Mucosa of descending colon (tissue), 3 donors: ENCODE measurements at regions not wholly inside any gene's neighbourhood (a gene's known extent, or its start where the extent isn't known, plus 50 kb on each side); places are given as distances from the start of the nearest gene placed in this dataset.
"Not testable (repeated sequence)": the region's sequence is repeated elsewhere in the genome, so short reads cannot be mapped to it uniquely, and the experiment has no call there.

Experiments used
- ATAC-seq: fragments of 200-7000 bp; cut with Tn5 transposase; one replicate; pipeline ENCODE4 v1.9.1; 2020; ENCODE audit warnings: mild to moderate bottlenecking, moderate library complexity
- DNase-seq, 3 donors: peaks; one replicate each; pipeline ENCODE4 v3.0.0-alpha.2; 2020
- H3K36me3 ChIP-seq: fragments of 200-600 bp; one replicate; pipeline ENCODE4 v1.8.0; 2021; ENCODE audit warnings: low read depth, mild to moderate bottlenecking
- H3K4me1 ChIP-seq: fragments of 200-600 bp; one replicate; pipeline ENCODE4 v1.8.0; 2021; ENCODE audit warnings: low read depth, mild to moderate bottlenecking
- H3K4me3 ChIP-seq: fragments of 200-600 bp; one replicate; pipeline ENCODE4 v1.8.0; 2021; ENCODE audit warnings: mild to moderate bottlenecking
- H3K9me3 ChIP-seq: fragments of 200-600 bp; one replicate; pipeline ENCODE4 v1.8.0; 2021; ENCODE audit warnings: mild to moderate bottlenecking
- intact Hi-C, 2 donors: fragments of 100-400 bp; cut with DNase I in 1 of 2; cut with micrococcal nuclease in 1 of 2; formaldehyde crosslinking; loops; one replicate each; pipeline versions ENCODE4 v1.11.0 to v1.11.1; 2022; cut with DNase I, micrococcal nuclease
- TF ChIP-seq, protein P1 (sequence below): fragments of 200-600 bp; IDR thresholded peaks from one replicate; pipeline ENCODE4 v1.8.0; 2022; ENCODE audit warnings: antibody characterized with exemption, mild to moderate bottlenecking
- donor health status: DM: no; HTN: no; CAD: no; lungs with moderate emphysema.
- donor health status: DM: no; HTN: no; CAD: no.
- donor health status: DM: no; HTN: yes; CAD: no.

- Histone ChIP-seq H3K36me3 (no peaks in the 10 kb centered on the region), H3K4me3 (no peak overlapping the region), H3K9me3 (peaks cover 39% of the 10 kb centered on the region), H3K4me1 (no peaks in the 10 kb centered on the region)
- intact Hi-C loops, result no loop called here
- TF ChIP-seq, protein P1, sequence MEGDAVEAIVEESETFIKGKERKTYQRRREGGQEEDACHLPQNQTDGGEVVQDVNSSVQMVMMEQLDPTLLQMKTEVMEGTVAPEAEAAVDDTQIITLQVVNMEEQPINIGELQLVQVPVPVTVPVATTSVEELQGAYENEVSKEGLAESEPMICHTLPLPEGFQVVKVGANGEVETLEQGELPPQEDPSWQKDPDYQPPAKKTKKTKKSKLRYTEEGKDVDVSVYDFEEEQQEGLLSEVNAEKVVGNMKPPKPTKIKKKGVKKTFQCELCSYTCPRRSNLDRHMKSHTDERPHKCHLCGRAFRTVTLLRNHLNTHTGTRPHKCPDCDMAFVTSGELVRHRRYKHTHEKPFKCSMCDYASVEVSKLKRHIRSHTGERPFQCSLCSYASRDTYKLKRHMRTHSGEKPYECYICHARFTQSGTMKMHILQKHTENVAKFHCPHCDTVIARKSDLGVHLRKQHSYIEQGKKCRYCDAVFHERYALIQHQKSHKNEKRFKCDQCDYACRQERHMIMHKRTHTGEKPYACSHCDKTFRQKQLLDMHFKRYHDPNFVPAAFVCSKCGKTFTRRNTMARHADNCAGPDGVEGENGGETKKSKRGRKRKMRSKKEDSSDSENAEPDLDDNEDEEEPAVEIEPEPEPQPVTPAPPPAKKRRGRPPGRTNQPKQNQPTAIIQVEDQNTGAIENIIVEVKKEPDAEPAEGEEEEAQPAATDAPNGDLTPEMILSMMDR, result no peak
- DNase-seq (no peak), ATAC-seq (no peak)
Observed at GRCh38 chr5:12672141-12672540, 767.9 kb upstream of the CTNND2 start.

DNA sequence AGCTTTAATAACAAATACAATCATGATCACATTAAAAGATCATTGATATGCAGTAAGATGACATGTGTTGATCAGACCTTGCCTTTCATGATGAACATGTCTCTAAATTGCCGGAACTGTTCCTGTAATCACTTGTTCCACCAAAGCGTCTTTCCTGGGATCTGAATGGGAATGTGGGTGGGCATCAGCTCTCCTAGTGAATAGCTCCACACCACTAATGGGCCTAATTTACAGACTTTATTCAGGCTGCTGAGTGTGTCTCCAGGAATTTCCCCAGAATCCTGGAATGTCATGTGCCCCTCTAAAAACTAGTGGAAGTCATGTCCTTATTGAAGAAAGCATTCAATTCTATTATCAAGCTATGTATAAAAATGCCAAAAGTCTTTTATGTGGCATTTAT, 765.1 kb upstream of the CTNND2 start:
- ATAC-seq, result no peak
- no peak for DNase-seq
- Histone ChIP-seq H3K9me3 (peaks cover 19% of the 10 kb centered on the region), H3K36me3 (no peaks in the 10 kb centered on the region), H3K4me1 (no peaks in the 10 kb centered on the region), H3K4me3 (no peak overlapping the region)
- intact Hi-C loops, result no loop called here
- TF ChIP-seq, protein P1, result no peak

GRCh38 chr5:12668564-12668963, 764.3 kb upstream of the CTNND2 start:
- Histone ChIP-seq H3K4me3 (no peak overlapping the region), H3K36me3 (no peaks in the 10 kb centered on the region), H3K4me1 (no peaks in the 10 kb centered on the region), H3K9me3 (peaks cover 11% of the 10 kb centered on the region)
- intact Hi-C loops, result no loop called here
- TF ChIP-seq, protein P1, result no peak
- ATAC-seq, result no peak
- no peak for DNase-seq

DNA sequence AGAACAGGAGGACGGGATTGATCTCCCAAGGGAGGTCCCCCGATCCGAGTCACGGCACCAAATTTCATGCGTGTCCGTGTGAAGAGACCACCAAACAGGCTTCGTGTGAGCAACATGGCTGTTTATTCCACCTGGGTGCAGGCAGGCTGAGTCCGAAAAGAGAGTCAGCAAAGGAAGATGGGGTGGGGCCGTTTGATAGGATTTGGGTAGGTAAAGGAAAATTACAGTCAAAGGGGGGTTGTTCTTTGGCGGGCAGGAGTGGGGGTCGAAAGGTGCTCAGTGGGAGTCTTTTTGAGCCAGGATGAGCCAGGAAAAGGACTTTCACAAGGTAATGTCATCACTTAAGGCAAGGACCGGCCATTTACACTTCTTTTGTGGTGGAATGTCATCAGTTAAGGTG, 763.6 kb upstream of the CTNND2 start:
- H3K36me3 ChIP-seq, intact Hi-C loops, H3K4me3 ChIP-seq, ATAC-seq, DNase-seq, H3K4me1 ChIP-seq: not testable (repeated sequence)
- H3K9me3 ChIP-seq, result peaks cover 12% of the 10 kb centered on the region

GRCh38 chr5:12665772-12666171, 761.5 kb upstream of the CTNND2 start:
- H3K36me3 ChIP-seq, ATAC-seq, H3K4me1 ChIP-seq, intact Hi-C loops, H3K4me3 ChIP-seq: not testable (repeated sequence)
- DNase-seq, result peak in 1 of 3 donors; percentile 13
- H3K9me3 ChIP-seq, result peaks cover 24% of the 10 kb centered on the region

GRCh38 chr5:12662545-12663314, 758.5 kb upstream of the CTNND2 start:
- Histone ChIP-seq H3K9me3 (peaks cover 47% of the 10 kb centered on the region), H3K4me3 (no peak overlapping the region), H3K36me3 (no peaks in the 10 kb centered on the region), H3K4me1 (no peaks in the 10 kb centered on the region)
- intact Hi-C loops, result no loop called here
- TF ChIP-seq, protein P1, result no peak
- ATAC-seq, result no peak
- peak in 1 of 3 donors; percentile 17 for DNase-seq
